Panc1 (cell line): ENCODE measurements at regions not wholly inside any gene's neighbourhood (a gene's known extent, or its start where the extent isn't known, plus 50 kb on each side); places are given as distances from the start of the nearest gene placed in this dataset.

ENCODE experiments used
- ATAC-seq: fragments of 200-7000 bp; cut with Tn5 transposase; 2 replicates; pipeline ENCODE4 v1.9.1; 2020; ENCODE audit warnings: mild to moderate bottlenecking, moderate library complexity
- BruUV-seq: library from RNA; stranded (reverse); fragments of 400-500 nt; replicated peaks from 2 replicates; lab custom pipeline; 2021; lab: Mats Ljungman, UMichigan
- CTCF ChIA-PET: fragments of 300-600 bp; sonication (Branson Sonifier 250); formaldehyde crosslinking; loops from one replicate; lab custom pipeline; 2022; ENCODE audit warnings: antibody characterized with exemption; lab: Charles Lee
- POLR2A ChIA-PET: fragments of 300-600 bp; sonication (Branson Sonifier 250); formaldehyde crosslinking; loops from one replicate; lab custom pipeline; 2022; ENCODE audit warnings: antibody characterized with exemption; lab: Charles Lee
- DNase-seq: peaks from one replicate; pipeline ENCODE4 v3.0.0-alpha.2; 2010; ENCODE audit warnings: low read depth, low spot score
- H3K27ac ChIP-seq: 2 replicates; pipeline ENCODE4 v1.5.1; 2011; ENCODE audit warnings: mild to moderate bottlenecking, low read length, inconsistent platforms
- H3K27me3 ChIP-seq: fragments of 200-500 bp; sonication (Bioruptor generic); 2 replicates; pipeline ENCODE4 v1.6.0; 2014; ENCODE audit warnings: low read length, inconsistent platforms; ENCODE audit not compliant: control insufficient read depth, insufficient read depth
- H3K36me3 ChIP-seq: fragments of 200-500 bp; sonication (Bioruptor generic); 2 replicates; pipeline ENCODE4 v1.5.1; 2014; ENCODE audit warnings: inconsistent platforms, mild to moderate bottlenecking, low read length, moderate library complexity; ENCODE audit not compliant: control insufficient read depth, insufficient read depth
- H3K4me1 ChIP-seq: 2 replicates; pipeline ENCODE4 v1.5.1; 2011; ENCODE audit warnings: inconsistent platforms, mild to moderate bottlenecking, low read length, moderate library complexity; ENCODE audit not compliant: control insufficient read depth, insufficient read depth
- H3K4me3 ChIP-seq, 2 experiments: 2 replicates each; pipeline ENCODE4 v1.5.1; 2011 to 2012; ENCODE audit warnings: low read depth in 2 of 2, low read length in 2 of 2, mild to moderate bottlenecking in 2 of 2, inconsistent platforms in 1 of 2, moderate library complexity in 1 of 2
- H3K9me3 ChIP-seq: fragments of 200-500 bp; sonication (Bioruptor generic); 2 replicates; pipeline ENCODE4 v1.5.1; 2014; ENCODE audit warnings: low read depth, mild to moderate bottlenecking, inconsistent platforms, low read length, moderate library complexity; ENCODE audit not compliant: control insufficient read depth, insufficient read depth
- POLR2AphosphoS5 ChIP-seq: IDR thresholded peaks from 2 replicates; pipeline ENCODE4 v1.6.1; 2012; ENCODE audit warnings: mild to moderate bottlenecking, low read depth, low read length, moderate library complexity
- SIN3A ChIP-seq: IDR thresholded peaks from 2 replicates; pipeline ENCODE4 v1.6.1; 2012; ENCODE audit warnings: low read depth, mild to moderate bottlenecking, low read length, moderate library complexity, borderline replicate concordance; ENCODE audit not compliant: insufficient read depth
- TCF7L2 ChIP-seq: IDR thresholded peaks from 2 replicates; pipeline ENCODE4 v1.6.1; 2011; ENCODE audit warnings: mild to moderate bottlenecking, low read depth, low read length, inconsistent platforms
- in situ Hi-C: cut with HindIII; loops from 2 replicates; pipeline ENCODE4 v1.10.0; 2016; ENCODE audit warnings: low sequenced_read_pairs, low pct_unique_long_range_greater_than_20kb
- intact Hi-C: fragments of 100-400 bp; cut with micrococcal nuclease; formaldehyde crosslinking; loops from one replicate; pipeline ENCODE4 v1.10.0; 2022; ENCODE audit not compliant: unreplicated experiment
- TF ChIP-seq, protein P1 (sequence below): fragments of 450-650 bp; IDR thresholded peaks from 2 replicates; pipeline ENCODE4 v1.5.1; 2017; ENCODE audit warnings: mild to moderate bottlenecking
- TF ChIP-seq, protein P2 (sequence below), 2 experiments: IDR thresholded peaks; 2 replicates each; pipeline ENCODE4 v1.6.1; 2011 to 2012; ENCODE audit warnings: low read depth in 2 of 2, control low read depth in 1 of 2, low read length in 1 of 2, mild to moderate bottlenecking in 1 of 2, moderate library complexity in 1 of 2; ENCODE audit not compliant: insufficient read depth in 1 of 2

DNA sequence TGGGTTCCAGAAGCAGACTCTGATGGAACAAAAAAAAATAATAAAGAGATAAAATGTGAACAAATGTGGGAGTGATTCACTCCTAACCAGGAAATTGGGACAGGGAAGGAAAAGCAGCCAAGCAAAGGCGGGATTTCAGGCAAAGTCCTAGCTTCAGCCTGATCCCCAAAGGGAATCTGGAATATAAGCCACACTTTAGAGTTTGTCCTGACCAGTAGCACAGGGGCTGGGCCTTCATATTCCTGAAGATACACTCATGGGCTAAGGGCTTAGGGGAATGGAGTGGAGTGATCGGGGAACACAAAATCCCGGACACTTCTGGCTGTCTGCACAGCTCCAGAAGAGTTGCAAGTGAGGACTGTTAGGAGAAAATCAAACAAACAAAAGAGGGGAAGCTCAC is 135.0 kb upstream of the COL8A1 start:
- ChIA-PET POLR2A (no interaction called here), CTCF (no interaction called here)
- Histone ChIP-seq H3K4me3 (no peak overlapping the region), H3K27ac (no peak overlapping the region), H3K4me1 (no peaks in the 10 kb centered on the region), H3K9me3 (no peaks in the 10 kb centered on the region), H3K36me3 (no peaks in the 10 kb centered on the region), H3K27me3 (no peaks in the 10 kb centered on the region)
- in situ Hi-C loops, result no loop called here
- DNase-seq (no peak), ATAC-seq (no peak)
- TF ChIP-seq, protein P1, sequence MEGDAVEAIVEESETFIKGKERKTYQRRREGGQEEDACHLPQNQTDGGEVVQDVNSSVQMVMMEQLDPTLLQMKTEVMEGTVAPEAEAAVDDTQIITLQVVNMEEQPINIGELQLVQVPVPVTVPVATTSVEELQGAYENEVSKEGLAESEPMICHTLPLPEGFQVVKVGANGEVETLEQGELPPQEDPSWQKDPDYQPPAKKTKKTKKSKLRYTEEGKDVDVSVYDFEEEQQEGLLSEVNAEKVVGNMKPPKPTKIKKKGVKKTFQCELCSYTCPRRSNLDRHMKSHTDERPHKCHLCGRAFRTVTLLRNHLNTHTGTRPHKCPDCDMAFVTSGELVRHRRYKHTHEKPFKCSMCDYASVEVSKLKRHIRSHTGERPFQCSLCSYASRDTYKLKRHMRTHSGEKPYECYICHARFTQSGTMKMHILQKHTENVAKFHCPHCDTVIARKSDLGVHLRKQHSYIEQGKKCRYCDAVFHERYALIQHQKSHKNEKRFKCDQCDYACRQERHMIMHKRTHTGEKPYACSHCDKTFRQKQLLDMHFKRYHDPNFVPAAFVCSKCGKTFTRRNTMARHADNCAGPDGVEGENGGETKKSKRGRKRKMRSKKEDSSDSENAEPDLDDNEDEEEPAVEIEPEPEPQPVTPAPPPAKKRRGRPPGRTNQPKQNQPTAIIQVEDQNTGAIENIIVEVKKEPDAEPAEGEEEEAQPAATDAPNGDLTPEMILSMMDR, result no peak
- TF ChIP-seq TCF7L2 (no peak), POLR2AphosphoS5 (no peak), SIN3A (no peak)
- TF ChIP-seq, protein P2, sequence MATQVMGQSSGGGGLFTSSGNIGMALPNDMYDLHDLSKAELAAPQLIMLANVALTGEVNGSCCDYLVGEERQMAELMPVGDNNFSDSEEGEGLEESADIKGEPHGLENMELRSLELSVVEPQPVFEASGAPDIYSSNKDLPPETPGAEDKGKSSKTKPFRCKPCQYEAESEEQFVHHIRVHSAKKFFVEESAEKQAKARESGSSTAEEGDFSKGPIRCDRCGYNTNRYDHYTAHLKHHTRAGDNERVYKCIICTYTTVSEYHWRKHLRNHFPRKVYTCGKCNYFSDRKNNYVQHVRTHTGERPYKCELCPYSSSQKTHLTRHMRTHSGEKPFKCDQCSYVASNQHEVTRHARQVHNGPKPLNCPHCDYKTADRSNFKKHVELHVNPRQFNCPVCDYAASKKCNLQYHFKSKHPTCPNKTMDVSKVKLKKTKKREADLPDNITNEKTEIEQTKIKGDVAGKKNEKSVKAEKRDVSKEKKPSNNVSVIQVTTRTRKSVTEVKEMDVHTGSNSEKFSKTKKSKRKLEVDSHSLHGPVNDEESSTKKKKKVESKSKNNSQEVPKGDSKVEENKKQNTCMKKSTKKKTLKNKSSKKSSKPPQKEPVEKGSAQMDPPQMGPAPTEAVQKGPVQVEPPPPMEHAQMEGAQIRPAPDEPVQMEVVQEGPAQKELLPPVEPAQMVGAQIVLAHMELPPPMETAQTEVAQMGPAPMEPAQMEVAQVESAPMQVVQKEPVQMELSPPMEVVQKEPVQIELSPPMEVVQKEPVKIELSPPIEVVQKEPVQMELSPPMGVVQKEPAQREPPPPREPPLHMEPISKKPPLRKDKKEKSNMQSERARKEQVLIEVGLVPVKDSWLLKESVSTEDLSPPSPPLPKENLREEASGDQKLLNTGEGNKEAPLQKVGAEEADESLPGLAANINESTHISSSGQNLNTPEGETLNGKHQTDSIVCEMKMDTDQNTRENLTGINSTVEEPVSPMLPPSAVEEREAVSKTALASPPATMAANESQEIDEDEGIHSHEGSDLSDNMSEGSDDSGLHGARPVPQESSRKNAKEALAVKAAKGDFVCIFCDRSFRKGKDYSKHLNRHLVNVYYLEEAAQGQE (IDR thresholded peaks at IDR 0.05; ENCODE audit: insufficient read depth in 1 of 2, low read depth in 2 of 2, low read length in 1 of 2), result no peak
- no TSS peak for BruUV-seq
- intact Hi-C loops, result no loop called here

DNA sequence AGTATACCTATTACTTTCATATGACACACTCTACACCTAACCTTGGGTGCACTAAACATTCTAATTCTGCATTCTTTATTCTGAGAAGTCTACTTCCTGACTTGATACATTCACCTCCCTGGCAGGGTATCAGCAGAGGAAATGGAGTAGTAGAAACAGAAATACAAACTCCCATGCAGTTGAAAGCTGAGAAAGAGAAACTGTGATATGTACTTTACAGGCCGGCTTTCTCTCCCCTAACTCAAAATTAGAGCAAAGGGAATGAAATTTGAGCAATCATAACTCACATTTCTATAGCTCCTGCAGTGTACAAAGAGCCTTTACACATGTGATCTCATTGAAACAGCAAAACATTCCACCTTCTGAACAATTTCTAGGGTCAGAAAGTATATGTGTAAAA is 135.5 kb upstream of the COL8A1 start:
- Histone ChIP-seq H3K9me3 (no peaks in the 10 kb centered on the region), H3K27ac (no peak overlapping the region), H3K4me1 (no peaks in the 10 kb centered on the region), H3K4me3 (no peak overlapping the region), H3K36me3 (no peaks in the 10 kb centered on the region), H3K27me3 (no peaks in the 10 kb centered on the region)
- BruUV-seq, result no TSS peak
- in situ Hi-C loops, result no loop called here
- ChIA-PET POLR2A (no interaction called here), CTCF (no interaction called here)
- intact Hi-C loops, result no loop called here
- no peak for DNase-seq
- TF ChIP-seq POLR2AphosphoS5 (no peak), SIN3A (no peak), TCF7L2 (no peak)
- TF ChIP-seq, protein P2 (IDR thresholded peaks at IDR 0.05; ENCODE audit: insufficient read depth in 1 of 2, low read depth in 2 of 2, low read length in 1 of 2), result no peak
- TF ChIP-seq, protein P1, result no peak
- ATAC-seq, result no peak
